Fibroblast of gingiva (primary cell): ENCODE measurements at regions not wholly inside any gene's neighbourhood (a gene's known extent, or its start where the extent isn't known, plus 50 kb on each side); places are given as distances from the start of the nearest gene placed in this dataset.

Source experiments
- DNase-seq: peaks from one replicate; pipeline ENCODE4 v3.0.0-alpha.2; 2011; ENCODE audit warnings: low read depth

DNA sequence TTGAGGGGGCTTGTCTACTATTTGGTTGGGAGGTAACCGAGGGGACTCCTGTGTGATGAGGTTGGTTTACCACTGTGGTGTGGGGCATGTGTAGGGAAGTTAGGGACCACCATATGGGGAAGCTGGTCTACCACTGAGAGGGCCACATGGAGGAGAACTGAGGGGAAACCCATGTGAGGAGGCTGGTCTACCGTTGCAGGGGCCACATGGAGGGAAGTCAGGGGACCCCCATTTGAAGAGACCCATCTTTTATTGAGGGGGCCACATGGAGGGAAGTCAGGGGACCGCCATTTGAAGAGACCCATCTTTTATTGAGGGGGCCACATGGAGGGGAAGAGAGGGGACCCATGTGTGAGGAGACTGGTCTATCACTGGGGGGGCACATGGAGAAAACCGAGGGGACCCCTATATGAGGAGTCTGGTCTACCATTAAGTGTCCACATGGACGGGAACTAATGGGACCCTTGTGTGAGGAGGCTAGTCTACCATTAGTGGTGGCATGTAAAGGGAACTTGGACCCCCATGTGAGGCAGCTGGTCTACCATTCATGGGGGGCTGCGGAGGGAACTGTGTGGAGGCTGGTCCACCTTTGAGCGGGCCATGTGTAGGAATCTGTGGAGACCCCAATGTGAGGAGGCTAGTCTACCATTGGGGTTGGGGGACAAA is 165.5 kb downstream of the FBLN2 start:
- DNase-seq = no peak

DNA sequence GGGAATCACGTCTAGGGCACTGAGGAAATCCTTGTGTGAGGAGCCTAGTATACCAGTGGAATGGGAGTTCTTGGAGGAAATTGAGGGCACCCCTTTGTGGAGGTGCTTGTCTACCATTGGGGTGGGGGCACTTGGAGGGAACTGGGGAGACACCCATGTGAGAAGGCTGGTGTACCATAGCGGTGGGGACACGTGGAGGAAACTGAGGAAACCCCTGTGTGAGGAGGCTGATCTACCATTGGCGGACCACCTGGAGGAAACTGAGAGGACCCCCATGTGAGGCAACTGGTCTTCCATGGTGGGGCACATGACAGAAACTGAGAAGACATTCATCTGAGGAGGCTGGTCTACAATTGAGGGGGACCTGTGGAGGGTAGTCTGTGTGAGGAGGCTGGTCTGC is 164.5 kb downstream of the FBLN2 start:
- no peak for DNase-seq

GRCh38 chr3:13712682-13713180 is 163.8 kb downstream of the FBLN2 start:
- no peak for DNase-seq

DNA sequence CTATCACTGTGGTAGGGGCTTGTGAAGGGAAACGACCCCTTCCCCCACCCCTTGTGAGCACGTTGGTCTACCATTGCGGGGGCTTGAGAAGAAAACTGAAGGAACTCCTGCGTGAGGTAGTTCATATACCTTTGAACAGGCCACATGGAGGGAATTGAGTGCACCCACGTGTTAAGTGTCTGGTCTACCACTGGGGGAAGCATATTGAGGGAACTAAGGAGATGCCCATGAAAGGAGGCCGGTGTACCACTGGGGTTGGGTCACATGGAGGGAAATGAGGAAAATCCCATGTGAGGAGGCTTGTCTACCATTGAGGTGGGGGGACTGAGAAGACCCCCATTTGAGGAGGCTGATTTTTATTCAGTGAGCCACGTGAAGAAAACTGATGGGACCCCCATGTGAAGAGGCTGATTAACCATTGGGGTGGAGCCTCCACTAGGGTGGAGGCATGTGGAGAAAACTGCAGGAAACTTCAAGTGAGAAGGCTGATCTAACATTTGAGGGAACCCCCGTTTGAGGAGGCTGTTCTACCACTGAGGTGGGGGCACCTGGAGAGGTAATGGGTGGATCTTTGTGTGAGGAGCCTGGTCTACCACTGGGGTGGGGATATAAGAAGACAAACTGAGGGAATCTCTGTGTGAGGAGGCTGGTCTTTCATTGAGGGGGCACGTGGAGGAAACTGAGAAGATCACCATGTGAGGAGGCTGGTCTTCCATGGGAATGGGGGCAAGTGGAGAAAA is 163.2 kb downstream of the FBLN2 start:
- DNase-seq = no peak

DNA sequence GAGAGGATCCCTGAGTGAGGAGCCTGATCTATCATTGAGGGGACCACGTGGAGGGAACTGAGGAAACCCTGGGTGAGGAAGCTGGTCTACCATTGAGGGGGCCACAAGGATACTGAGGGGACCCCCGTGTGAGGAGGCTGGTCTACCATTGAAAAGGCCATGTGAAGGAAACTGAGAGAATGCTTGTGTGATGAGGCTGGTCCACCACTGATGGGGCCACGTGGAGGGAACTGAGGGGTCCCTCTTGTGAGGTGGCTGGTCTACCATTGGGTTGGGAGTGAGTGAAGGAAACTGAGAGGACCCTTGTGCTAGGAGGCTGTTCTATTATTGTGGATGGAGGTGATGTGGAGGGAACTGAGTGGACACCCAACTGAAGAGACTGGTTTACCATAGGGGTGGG is 161.3 kb downstream of the FBLN2 start:
- DNase-seq = no peak

DNA sequence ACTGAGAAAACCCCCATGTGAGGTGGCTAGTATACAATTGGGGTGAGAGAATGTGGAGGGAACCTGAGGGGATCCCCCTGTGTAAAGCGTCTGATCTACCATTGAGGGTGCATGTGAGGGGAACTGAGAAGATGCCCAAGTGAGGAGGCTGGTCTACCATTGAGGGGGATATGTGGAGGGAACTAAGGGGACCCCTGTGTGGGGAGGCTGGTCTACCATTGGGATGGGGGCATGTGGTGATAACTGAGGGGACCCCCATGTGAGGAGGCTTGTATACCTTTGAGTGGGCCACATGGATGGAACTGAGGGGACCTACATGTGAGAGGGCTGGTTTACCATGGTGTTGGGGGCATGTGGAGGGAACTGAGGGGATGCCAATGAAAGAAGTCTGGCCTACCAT is 160.8 kb downstream of the FBLN2 start:
- DNase-seq = no peak

GRCh38 chr3:13708871-13709595 is 160.1 kb downstream of the FBLN2 start:
- no peak for DNase-seq

GRCh38 chr3:13708301-13708700 is 159.4 kb downstream of the FBLN2 start:
- no peak for DNase-seq

GRCh38 chr3:13707456-13707855 is 158.5 kb downstream of the FBLN2 start:
- DNase-seq = no peak

- no peak for DNase-seq
These were observed 158.0 kb downstream of the FBLN2 start for GRCh38 chr3:13706886-13707285.

GRCh38 chr3:13706451-13706850 is 157.5 kb downstream of the FBLN2 start:
- no peak for DNase-seq

DNA sequence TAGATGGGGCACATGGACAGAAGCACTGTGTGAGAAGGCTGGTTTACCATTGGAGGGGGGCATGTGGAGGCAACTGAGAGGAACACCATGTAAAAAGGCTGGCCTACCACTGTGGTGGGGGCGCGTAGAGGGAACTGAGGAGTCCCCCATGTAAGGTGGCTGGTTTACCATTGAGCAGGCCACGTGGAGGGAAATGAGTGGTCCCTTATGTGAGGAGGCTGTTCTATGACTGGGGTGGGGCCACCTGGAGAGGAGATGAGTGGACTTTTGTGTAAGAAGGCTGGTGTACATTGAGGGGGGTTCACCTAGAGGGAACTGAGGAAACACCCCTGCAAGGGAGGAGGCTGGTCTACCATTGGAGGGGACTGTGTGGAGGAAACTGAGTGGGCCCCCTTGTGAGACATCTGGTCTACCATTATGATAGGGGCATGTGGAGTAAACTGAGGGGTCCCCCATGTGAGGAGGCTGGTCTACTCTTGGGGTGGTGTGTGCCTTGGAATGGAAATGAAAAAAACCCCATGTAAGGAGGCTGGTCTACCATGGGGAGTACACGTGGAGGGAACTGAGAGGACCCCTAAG is 156.9 kb downstream of the FBLN2 start:
- no peak for DNase-seq

GRCh38 chr3:13705051-13705450 is 156.1 kb downstream of the FBLN2 start:
- DNase-seq = no peak

DNA sequence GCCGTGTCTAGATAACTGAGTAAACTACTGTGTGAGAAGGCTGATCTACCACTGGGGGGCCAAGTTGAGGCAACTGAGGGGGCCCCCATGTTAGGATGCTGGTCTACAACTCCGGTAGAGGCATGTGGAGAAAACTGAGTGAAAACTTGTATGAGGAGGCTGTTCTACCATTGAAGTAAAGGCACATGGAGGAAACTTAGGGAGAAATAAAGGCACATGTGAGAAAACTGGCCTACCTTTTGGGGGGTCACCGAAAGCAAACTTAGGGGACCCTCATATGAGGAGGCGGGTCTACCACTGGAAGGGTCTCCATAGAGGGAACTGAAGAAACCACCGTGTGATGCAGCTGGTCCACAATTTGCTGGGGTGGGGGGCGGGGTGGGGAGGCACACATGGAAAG is 155.2 kb downstream of the FBLN2 start:
- DNase-seq = no peak

- DNase-seq = no peak
These were observed 154.1 kb downstream of the FBLN2 start for GRCh38 chr3:13703071-13703470.

- no peak for DNase-seq
These were observed 153.4 kb downstream of the FBLN2 start for GRCh38 chr3:13702286-13702685.

DNA sequence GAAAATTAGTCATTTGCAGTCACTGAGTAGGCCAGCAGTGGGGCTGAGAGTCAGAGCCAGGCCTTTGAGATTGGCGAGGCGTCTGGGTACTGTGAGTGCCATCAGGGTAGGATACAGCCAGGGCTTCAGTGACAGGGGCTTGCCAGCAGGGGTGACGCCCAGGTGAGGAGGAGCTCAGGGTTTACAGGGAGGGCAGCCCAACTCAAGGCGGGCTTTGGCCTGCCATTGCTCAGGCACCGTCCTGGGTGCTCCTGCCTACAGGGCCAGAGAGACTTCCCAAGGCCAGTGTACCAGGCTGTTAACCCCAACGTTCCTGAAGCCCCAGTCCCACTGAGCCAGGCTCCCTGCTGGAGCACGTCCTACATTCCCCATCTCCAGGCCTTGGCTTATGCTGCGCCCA is 152.0 kb downstream of the FBLN2 start:
- DNase-seq = no peak

DNA sequence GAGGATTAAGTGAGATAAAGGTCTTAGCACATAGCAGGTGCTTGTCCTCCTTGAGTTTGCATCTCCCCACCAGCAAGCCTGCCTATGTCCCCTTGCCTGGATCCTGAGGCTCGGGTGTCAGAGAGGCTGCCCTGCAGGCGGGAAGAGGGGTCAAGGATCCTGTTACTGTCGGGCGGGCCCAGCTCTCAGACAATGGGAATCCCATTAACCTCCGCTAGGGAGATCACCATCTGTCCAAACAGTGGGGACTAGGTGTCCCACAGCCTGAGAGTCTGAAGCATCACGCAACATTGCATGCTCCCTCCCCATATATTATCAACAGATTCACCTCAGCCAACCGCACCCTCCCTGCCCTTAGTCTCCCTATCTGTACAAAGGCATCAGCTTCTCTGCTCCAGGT is 151.4 kb downstream of the FBLN2 start:
- no peak for DNase-seq

DNA sequence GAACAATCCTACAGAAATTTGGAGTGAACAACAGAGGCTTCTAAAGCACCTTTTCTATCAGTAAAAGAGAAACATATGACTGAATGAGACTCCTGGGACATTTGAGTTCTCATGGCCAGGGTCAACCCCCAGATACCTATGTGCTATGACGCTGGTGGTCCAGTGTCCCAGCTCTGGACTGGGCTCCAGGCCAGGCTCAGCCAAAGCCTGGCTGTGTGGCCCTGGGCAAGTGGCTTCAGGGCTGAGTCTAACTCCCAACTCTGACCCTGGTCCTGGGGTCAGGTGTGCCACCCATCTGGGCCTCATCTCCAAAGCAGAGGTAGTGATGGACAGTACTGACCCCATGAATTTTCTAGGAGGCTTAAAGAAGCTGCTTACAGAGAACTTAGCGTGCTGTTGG is 147.8 kb downstream of the FBLN2 start:
- DNase-seq = no peak

DNA sequence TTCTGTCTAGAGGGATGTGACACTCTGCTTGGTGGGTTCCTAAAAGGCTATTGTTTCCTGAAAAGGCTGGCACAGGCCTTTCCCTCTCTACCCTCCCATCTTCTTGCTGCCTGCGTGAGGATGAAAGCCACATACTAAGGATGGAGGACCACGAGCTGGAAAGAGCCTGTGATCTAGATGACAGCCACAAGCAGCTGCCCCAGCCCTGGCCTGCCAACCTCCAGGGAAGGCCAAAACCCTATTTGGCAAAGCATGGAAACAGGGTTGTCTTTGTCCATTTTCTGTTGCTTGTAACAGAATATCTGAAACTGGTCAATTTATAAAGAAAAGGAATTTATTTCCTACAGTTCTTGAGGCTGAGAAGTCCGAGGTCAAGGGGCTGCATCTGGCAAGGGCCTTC is 144.5 kb downstream of the FBLN2 start:
- no peak for DNase-seq

DNA sequence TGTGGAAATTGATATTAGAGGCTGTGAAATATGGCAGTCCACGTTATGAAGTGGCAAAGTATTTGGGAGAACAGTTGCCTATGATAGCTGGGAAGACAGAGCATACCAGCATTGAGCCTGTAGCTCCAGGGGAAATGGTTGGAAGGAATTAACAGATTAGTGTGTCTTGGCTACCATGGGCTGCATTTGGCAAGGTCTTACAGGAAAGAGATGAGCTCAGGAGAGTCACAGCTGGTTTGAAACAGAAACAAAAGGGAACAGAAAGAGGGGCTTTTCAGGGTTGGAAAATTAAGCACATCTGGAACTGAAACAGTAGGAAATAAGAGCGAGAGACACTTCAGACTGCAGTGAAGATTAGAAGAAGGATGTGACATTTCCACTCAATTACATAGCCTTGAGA is 141.7 kb downstream of the FBLN2 start:
- DNase-seq = no peak

- no peak for DNase-seq
These were observed 140.7 kb downstream of the FBLN2 start for GRCh38 chr3:13689373-13690260.
